ENCODE measurements at regions not wholly inside any gene's neighbourhood (a gene's known extent, or its start where the extent isn't known, plus 50 kb on each side); places are given as distances from the start of the nearest gene placed in this dataset.
"Not testable (repeated sequence)": the region's sequence is repeated elsewhere in the genome, so short reads cannot be mapped to it uniquely, and the experiment has no call there.

DNA sequence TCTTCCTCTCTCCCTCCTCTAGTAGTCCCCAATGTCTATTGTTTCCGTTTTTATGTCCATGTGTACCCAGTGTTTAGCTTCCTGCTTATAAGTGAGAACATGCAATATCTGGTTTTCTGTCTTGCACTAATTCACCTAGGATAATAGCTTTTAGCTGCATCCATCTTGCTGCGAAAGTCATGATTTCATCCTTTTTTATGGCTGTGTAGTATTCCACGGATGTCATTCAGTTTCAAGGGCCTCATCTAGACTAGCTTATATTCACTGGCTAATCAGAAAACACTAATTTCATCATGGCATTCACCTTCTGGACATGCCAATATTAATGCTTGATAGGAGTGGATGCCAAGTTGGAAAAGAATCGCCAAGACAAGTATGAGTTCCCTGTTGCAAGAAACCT is 619.6 kb upstream of the AUTS2 start:
- no peak for DNase-seq

DNA sequence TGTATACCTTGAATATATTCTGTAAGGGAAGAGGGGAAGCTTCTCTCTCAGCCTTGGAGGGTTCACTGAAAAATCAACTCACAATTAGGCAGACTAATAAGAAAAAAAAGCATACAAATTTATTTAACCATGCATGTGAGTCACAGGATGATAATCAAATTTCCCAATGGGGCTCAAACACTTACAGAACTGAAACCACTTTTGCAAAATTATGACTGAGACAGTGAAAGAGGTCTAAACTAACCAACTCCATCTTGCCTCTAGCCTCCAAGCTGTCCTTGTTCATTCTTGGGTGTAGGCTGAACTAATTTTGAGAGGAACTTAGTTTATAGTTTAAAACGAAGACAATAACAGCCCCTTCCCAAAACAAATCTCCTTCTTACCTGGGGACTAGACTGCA is 618.3 kb upstream of the AUTS2 start:
- no peak for DNase-seq

DNA sequence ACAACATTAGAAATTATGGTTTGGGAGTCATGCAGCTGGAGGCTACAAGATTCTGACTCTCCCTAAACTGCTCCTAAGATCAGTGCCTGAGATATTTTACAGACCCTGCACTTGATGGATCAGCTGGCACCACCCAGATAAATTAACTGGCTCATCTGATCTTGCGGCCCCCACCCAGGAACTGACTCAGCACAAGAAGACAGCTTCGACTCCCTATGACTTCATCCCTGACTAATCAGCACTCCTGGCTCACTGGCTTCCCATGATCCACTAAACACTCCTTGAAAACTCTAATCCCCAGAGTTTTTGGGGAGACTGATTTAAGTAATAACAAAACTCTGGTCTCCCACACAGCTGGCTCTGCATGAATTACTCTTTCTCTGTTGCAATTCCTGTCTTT is 617.8 kb upstream of the AUTS2 start:
- not testable (repeated sequence) for DNase-seq

DNA sequence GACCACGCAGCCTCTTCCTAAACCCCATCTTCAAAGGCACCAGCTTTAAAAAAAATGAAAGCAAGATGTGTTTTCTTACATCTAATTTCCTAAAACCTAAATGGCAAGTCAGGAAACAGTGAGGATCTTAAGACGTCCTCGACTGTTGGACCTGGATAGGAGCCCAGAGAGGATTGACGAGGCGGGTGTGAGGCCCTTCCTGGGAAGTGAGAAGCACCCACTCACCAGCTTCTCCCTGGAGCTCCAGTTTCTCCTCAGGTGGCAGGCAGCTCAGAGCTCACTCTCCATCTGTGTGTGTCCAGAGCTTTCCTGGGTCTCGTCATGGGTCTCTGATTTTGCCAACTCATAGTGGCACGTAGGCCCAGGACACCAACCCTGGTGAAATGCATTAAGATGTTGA is 614.0 kb upstream of the AUTS2 start:
- no peak for DNase-seq

DNA sequence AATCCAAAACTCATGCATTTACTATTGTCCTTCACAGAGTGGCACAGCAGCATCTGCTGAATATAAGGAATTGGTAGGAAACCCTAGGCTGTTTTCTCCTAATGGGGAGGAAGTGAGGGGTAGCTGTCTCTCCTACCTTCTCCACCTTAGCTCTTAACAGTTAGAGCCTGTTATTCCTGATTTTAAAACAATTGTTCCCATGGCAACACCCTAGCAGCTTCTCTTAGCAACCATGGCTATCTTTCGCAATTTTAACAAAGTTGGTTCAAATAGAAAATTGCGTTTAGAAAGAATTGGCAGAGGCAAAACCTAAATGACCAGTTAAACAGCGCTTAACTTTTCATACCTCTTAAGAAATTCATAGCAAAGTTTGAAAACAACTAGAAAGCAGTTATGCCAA is 603.4 kb upstream of the AUTS2 start:
- no peak for DNase-seq

DNA sequence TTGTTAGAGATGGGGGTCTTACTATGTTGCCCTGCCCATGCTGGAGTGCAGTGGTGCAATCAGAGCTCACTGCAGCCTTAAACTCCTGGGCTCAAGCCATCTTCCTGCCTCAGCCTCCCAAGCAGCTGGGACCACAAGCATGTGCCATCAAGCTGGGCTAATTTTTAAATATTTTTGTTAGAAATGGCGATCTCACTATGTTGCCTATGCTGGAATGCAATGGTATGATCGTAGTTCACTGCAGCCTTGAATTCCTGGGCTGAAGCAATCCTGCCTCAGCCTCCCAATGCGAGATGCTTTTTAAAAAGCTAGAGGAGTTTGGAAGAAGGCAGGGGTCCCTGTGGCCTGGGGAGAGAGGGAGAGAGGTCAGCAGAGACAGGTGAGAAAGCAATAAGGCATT is 600.1 kb upstream of the AUTS2 start:
- DNase-seq = no peak

DNA sequence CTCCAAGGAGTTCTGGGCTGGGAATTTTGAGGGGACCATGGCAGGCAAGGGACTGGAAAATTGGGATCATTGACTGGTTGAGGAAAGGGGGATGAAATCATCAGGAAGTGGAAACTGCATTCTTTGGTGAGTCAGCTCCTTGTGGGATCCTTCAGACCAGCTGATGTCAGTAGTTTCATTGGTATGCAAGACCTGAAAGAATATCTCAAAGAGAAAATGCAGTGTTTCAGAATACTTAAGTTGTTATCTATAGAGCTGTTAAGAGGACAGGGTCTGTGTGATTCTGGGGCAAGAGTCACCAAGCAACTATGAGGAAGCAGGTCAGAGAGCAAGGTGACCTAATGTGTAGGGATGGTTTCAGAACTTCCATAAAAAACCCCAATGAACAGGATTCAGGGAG is 595.9 kb upstream of the AUTS2 start:
- DNase-seq = no peak

DNA sequence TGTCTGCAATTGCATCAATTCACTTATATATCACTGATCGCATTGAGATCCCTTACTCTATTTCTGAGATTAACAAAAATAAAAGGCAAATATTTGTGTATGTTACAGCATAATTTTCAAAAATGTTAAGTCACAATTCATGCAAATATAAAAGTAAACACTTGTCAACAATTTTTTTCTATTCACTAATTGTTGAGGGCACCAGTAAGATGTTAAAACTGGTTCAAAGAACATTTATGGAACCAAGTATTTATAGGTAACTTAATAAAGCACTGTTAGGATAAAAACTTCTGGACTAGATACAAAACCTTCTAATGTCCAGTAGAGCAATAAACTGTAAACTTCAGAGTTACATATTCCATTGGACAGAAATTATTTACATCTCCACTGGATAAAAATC is 586.1 kb upstream of the AUTS2 start:
- no peak for DNase-seq

DNA sequence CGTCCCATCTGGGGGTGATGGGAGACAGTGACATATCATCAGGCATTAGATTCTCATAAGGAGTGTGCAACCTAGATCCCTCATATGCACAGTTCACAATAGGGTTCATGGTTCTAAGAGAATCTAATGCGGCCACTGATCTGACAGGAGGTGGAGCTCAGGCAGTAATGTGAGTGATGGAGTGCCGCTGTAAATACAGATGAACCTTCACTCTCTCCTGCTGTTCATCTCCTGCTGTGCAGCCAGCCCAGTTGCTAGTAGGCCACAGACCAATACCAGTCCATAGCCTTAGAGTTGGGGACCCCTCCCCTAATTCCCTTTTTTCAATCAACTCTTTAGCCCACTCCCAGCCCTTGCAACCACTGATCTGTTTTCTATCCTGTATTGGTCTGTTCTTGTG is 581.1 kb upstream of the AUTS2 start:
- no peak for DNase-seq

DNA sequence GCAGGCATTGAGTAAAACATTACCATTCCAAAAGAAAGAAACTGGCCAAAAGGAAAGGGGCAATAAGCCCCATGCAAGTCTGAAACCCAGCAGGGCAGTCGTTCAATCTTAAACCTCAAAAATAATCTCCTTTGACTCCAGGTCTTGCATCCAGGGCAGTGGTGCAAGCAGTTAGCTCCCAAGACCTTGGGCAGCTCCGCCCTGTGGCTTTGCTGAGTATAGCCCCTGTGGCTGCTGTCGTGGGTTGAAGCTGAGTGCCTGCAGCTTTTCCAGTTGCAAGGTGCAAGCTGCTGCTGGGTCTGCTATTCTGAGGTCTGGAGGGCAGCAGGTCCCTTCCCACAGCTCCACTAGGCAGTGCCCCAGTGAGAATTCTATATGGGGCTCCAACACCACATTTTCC is 580.1 kb upstream of the AUTS2 start:
- DNase-seq = no peak

DNA sequence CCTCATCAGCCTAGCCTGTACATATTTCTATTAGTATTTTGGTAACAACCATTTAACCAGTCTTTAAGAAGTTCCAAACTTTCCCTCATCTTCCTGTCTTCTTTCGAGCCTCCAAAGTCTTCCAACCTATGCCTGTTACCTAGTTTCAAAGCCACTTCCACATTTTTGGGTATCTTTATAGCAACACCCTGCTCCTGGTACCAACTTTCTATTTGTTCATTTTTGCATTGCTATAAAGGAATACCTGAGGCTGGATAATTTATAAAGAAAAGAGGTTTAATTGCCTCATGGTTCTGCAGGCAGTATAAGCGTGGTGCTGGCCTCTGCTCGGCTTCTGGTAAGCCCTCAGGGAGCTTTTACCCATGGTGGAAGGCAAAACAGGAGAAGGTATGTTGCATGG is 578.8 kb upstream of the AUTS2 start:
- DNase-seq = no peak

DNA sequence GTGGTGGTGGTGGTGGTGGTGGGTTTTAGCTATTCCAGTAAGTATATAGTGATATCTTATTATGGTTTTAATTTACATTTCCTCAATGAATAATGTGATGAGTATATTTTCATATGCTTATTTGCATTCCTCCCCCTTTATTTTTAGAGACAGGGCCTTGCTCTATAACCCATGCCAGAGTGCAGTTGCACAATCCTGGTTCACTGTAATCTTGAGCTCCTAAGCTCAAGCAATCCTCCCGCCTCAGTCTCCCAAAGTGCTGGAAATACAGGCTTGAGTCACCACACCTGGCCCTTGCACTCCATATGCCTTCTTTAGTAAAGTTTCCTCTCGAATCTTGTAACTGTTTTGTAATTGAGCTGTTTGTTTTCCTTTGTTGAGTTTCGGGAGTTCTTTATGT is 577.7 kb upstream of the AUTS2 start:
- DNase-seq = no peak

DNA sequence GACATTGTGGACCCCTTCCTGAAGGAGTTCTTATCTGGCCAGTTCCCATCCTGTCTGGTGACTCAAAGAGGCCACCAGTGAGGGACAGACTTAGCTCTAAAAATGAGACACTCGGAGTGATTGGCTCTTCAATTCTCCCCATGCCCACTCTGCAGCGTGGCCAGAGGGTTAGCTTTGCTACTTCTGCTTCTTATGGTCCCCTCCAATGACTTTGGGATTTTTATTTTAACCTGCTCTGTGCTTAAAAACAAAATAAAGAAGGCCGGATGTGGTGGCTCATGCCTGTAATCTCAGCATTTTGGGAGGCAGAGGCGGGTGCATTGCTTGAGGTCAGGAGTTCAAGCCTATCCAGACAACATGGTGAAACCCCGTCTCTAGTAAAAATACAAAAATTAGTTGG is 573.0 kb upstream of the AUTS2 start:
- no peak for DNase-seq

DNA sequence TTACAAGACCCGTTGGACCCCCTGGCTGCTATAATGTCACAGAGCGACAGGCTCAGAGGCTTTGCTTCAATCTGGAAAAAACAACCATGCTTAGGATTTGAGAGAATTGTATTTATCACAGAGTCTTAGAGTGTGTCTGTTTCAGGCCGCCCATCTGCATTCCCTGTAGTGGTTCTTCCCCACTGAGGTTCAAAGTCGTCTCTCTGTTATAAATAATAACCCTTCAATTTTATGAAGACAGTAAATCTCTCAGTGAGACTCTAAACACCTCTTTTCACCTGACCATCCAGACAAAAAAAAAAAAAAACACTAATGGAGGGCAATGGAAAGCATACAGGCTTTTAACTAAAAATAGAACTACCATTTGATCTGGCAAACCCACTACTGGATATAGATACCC is 565.4 kb upstream of the AUTS2 start:
- DNase-seq = no peak

DNA sequence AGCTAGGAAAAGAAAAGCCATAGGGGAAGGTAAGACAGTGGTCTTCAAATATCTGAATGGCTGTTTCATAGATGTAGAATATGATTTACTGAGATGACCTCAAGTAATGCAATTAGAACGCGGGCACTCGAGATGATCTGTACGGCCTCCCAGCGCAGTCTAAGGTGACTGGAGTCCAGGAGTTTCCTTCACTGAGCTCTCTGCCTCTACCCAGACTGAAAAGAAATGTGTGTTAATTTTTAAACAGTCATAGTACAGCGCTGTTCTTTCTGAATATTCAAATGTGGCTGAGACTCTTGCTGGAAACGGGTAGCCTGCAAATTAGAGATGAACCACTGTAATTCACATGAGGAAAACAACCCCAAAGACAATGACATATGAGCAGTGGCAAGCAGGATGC is 562.4 kb upstream of the AUTS2 start:
- DNase-seq = no peak

DNA sequence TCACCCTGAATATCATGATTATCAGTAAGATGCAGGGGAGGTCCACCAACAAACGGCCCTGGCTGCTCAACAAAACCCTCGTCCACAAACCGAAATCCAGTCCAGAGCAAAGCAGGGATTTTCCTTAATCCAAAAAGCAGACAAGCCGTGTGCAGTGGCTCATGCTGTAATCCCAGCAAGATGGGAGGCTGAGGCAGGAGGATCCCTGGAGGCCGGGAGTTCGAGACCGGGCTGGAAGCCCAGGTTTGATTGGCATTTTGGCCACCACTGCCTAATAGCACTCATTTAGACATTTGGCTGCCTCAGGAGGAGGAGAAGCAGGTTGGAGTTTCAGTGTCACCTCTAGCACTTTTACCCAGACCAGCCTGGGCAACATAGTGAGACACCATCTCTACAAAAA is 562.0 kb upstream of the AUTS2 start:
- DNase-seq = no peak

DNA sequence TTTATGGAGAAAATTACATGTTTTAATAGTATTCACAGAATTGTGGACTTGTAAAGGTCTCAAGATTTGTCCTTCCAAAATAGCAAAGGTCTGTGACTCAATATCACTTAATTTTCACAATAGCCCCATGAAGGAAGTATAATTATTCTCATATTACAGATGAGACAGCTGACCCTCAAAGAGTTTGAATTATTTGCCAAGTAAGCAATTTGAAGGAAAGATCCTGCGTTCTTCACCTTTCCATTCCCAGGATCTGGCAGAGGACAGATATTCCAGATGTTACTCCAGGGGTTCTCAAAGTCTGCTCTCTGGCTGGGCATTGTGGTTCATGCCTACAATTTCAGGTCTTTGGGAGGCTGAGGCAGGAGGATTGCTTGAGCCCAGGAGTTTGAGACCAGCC is 559.4 kb upstream of the AUTS2 start:
- DNase-seq = no peak

DNA sequence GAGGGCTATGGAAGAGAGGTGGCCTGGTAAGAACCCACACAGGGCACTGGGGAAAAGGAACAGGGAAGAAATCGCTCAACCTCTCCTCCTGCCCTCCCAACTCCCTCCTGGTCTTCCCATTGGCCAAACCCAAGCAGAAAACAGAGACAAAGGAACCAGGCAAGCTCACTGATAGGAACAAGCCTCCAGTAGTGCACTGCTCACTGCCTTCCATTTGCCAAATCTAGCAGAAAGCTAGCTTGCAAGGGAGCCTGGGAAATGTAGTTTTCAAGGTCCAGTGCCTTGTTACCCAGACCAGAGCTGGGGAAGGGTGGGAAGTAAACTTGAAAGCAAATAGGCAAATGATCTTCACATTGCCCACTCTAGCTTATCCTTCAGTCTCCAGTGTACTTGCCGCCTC is 556.1 kb upstream of the AUTS2 start:
- no peak for DNase-seq

DNA sequence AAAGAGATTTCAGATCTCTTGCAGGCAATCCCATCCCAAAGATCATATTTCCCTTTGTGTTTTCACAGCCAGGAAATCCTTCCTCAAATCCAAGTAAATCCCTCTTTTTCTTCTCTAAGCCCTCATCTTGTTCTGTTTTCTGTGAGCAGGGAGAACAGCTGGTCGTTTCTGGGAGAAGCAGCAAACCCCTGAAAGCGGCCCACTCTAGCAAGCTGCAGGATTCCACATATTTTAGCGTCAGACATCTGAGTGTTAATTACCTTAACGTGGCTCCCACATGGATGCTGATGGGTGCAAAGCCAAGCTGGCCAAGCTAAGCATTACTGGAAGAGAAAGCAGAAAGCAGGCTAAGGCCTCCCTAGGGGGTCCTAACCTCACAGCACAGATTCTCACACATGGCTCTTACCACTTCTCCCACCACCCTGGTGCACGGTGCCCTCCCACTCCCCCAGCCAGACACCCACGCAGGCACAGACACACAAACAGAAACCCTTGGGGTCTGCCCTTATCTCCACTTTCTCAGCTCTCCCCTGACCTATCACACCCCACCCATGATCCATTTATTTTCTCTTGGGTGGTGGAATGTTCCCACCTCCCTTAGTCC is 551.0 kb upstream of the AUTS2 start:
- DNase-seq = no peak

DNA sequence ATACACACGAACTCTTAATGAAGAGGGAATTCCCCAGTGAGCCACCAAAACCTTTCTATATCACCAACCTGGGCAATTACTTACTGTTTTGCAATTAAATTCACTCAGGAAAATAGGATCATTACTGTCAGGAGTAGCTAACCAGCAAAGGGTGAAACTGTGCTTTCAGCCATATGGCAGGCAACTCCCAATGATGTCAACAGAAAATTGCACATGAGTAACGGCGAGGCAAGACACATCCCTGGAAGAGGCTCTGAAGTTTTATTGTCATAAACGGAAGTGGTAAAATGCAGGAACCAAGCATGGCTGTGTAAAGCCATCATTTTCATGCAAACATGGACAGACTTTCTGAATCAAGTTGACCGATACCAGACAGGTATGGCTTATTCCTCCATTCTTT is 548.9 kb upstream of the AUTS2 start:
- DNase-seq = no peak

DNA sequence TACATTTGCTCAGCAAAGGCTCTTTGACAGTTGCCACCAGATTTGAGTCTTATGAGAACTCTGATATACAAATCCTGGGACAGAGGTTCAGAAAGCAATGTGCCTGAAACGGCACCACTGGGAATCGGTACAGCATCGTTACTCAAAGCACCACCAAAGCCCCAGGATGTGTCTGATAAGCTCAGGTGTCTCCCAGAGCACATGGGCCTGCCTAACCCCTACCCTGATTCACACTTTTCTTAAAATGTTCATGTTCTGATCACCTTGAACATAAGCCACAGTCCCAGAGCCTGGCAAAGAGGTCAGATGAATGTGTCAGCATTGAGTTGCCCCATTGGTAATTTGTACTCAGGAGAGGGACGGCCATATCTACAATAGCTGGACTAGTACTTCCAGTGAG is 545.8 kb upstream of the AUTS2 start:
- no peak for DNase-seq

DNA sequence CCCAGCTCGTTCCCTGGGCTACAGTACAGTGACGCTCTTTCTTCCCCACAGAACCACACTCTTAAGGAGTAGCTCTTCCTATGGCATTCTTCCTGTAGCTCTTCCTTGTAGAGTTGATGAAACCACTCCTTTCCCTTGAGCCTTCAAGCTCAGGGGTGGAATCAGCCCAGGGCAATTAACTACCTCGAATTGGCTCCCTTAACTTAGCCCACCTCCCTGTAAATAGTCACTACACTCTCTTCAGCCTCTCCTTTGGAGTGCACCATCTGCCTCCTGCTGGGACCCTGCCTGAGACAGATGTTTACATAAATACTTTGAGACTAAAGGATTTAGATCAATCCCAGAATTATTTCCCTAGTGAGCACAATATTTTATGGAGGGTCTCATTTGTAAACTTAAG is 537.8 kb upstream of the AUTS2 start:
- no peak for DNase-seq

DNA sequence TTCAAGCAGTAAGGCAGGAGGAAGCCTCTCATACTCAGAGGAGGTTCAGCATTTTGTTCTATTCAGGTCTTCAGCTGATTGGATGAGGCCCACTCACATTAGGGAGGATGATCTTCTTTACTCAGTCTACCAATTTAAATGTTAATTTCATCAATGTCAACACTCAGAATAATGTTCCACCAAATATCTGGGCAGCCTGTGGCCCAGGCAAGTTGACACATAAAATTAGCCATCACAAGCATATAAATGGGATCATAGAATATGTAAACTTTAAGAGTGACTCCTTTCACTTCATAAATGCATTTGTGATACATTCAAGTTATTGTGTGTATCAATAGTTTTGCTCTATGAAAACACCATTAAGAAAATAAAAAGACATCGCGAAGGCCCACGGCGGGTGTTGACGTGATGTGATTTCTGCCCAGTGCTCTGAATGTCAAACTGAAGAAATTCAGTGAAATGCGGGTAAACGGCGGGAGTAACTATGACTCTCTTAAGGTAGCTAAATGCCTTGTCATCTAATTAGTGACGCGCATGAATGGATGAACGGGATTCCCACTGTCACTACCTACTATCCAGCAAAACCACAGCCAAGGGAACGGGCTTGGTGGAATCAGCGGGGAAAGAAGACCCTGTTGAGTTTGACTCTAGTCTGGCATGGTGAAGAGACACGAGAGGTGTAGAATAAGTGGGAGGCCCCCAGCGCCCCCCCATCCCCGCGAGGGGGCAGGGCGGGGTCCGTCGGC is 536.1 kb upstream of the AUTS2 start:
- DNase-seq = no peak

DNA sequence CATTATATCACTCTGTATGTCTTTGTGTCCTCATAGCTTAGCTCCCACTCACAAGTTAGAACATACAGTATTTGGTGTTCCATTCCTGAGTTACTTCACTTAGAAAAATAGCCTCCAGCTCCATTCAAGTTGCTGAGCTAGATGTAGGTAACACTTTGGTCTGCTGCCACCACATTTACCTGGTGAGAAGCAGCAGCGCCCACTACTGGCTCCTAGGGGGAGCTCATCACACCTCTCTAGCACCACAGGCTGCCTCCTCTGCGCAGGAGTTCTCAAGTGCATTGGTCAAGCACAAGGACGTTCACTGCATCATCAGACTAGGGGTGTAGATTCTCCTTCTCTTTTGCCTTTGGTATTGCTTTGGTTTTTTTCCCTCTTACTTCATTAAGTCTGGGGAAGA is 530.9 kb upstream of the AUTS2 start:
- no peak for DNase-seq

DNA sequence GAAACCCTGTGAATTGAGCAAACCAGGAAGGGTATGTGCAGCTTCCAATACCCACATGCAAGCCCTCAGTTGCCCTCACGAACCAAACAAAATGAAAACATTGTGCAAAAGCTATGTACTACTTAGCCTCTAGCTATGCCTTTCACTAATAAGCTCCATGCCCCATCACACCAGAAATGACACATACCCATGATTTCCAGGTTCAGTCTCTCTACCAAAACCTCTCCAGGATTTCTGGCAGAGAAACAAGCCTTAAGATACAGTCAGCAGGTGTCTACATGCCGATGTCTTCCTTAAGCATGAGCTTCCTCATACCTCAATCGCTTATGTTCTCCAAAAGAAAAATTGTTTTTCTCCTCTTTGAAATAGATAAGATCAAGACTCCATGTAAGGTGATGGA is 527.8 kb upstream of the AUTS2 start:
- DNase-seq = no peak
